ENCODE measurements at regions not wholly inside any gene's neighbourhood (a gene's known extent, or its start where the extent isn't known, plus 50 kb on each side); places are given as distances from the start of the nearest gene placed in this dataset.
"Not testable (repeated sequence)": the region's sequence is repeated elsewhere in the genome, so short reads cannot be mapped to it uniquely, and the experiment has no call there.

- Mint-ChIP-seq H3K36me3 (no peaks in the 10 kb centered on the region), H3K27me3 (no peaks in the 10 kb centered on the region), H3K27ac (no peak overlapping the region), H3K9me3 (peaks cover 3% of the 10 kb centered on the region), H3K4me1 (no peaks in the 10 kb centered on the region), H3K4me3 (no peak overlapping the region)
Measured at GRCh38 chr10:52577047-52577446, 195.5 kb downstream of the MBL2 start.

DNA sequence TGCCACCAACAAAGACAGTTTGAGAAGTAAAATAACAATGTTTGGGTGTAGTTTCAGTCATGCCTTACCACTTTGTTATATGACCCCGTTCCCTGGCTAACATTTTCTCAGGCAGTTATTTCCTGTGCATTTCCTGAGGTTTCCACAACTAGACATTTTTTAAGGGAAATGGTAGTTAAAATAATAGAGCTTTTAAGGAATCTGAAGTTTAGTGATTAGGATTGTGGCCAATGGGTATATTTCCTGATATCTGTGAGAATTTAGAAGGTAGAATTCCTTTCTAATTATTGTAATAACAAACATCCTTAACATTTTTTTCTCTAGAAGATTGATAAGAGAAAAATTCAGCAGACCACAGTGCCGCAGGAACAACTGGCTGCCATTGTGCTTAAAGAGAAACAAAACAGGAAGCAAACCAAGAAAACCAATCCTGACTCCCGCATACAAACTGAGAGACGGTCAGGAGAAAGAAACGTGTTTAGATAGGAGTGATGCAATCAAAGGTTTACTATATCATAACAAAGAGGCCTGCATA is 193.6 kb downstream of the MBL2 start:
- Mint-ChIP-seq H3K27me3 (no peaks in the 10 kb centered on the region), H3K4me3 (no peak overlapping the region), H3K9me3 (peaks cover 8% of the 10 kb centered on the region), H3K27ac (no peak overlapping the region), H3K4me1 (no peaks in the 10 kb centered on the region), H3K36me3 (no peaks in the 10 kb centered on the region)

- not testable (repeated sequence) for H3K4me1 Mint-ChIP-seq, H3K27ac Mint-ChIP-seq, H3K4me3 Mint-ChIP-seq, H3K27me3 Mint-ChIP-seq, H3K36me3 Mint-ChIP-seq
- peaks cover 17% of the 10 kb centered on the region for H3K9me3 Mint-ChIP-seq
Measured at GRCh38 chr10:52581636-52582035, 190.9 kb downstream of the MBL2 start.

GRCh38 chr10:52583336-52583735 is 189.2 kb downstream of the MBL2 start:
- Mint-ChIP-seq H3K4me1 (no peaks in the 10 kb centered on the region), H3K27ac (no peak overlapping the region), H3K9me3 (peaks cover 34% of the 10 kb centered on the region), H3K4me3 (no peak overlapping the region), H3K27me3 (no peaks in the 10 kb centered on the region), H3K36me3 (no peaks in the 10 kb centered on the region)

DNA sequence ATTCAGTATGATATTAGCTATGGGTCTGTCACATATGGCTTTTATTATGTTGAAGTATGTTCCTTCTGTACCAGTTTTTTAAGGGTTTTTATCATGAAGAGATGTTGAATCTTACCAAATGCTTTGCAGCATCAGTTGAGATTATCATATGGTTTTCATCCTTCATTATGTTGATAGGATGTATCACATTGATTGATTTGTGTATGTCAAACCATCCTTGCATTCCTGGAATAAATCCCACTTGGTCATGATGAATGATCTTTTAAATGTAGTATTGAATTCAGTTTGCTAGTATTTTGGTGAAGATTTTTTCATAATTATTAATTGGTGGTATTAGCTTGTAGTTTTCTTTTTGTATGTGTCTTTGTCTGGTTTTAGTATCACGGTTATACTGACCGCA is 185.9 kb downstream of the MBL2 start:
- Mint-ChIP-seq H3K36me3 (no peaks in the 10 kb centered on the region), H3K4me3 (no peak overlapping the region), H3K27ac (no peak overlapping the region), H3K4me1 (no peaks in the 10 kb centered on the region), H3K27me3 (no peaks in the 10 kb centered on the region), H3K9me3 (peaks cover 39% of the 10 kb centered on the region)

DNA sequence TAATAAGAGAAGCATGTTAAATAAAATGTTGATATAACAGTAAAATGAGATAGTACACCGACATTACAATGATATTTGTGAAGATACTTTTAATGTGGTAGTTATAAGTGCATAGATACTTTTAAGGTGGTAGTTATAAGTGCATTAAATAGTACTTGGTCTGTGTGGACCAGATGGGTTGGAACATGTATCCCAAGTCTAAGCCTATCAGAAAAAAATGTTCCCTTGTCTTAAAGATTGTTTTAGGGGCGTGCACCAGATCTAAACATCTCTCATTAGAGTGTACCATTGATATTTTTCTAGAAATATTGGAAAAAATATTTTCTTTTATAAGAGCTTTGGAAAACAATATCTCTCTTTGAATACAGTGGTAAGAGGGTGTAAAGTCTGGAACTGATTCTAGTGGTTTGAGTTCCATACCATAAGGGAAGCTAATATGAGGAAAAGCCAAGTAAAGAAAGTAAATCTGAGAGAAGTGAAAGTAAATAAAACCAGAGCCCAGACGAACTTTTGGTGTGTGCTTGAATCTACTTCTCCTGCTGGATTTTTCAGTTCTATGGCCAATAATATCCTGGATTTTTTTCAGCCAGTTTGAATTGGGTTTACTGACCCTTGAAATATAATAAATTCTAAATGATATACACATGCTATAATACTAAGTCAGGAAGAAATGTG is 175.3 kb downstream of the MBL2 start:
- Mint-ChIP-seq H3K9me3 (peaks cover 4% of the 10 kb centered on the region), H3K27me3 (no peaks in the 10 kb centered on the region), H3K4me3 (no peak overlapping the region), H3K36me3 (no peaks in the 10 kb centered on the region), H3K4me1 (no peaks in the 10 kb centered on the region), H3K27ac (no peak overlapping the region)

DNA sequence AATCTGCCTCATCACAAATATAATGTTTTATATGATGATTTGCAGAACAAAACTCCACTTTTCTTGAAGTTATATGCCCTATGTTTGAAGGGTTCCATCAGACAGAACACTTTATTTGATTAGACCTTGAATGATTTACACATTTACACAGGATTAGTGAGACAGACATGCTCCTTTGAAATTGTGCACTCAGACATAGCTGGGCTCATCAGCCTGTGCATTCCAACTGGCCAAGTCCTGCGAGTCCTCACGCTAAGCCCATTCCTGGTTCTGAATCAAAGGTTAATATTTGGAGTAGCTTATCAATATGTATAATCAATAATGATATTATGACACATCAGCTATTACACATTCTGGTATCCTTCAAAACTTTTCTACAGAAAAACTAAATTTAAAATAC is 173.6 kb downstream of the MBL2 start:
- no peaks in the 10 kb centered on the region for H3K27me3 Mint-ChIP-seq
- H3K27ac Mint-ChIP-seq, result no peak overlapping the region
- H3K9me3 Mint-ChIP-seq, result peaks cover 12% of the 10 kb centered on the region
- H3K4me3 Mint-ChIP-seq, result no peak overlapping the region
- no peaks in the 10 kb centered on the region for H3K4me1 Mint-ChIP-seq
- H3K36me3 Mint-ChIP-seq, result no peaks in the 10 kb centered on the region

GRCh38 chr10:52599551-52600200 is 172.9 kb downstream of the MBL2 start:
- H3K4me1 Mint-ChIP-seq, result no peaks in the 10 kb centered on the region
- H3K27me3 Mint-ChIP-seq, result no peaks in the 10 kb centered on the region
- no peak overlapping the region for H3K27ac Mint-ChIP-seq
- no peak overlapping the region for H3K4me3 Mint-ChIP-seq
- no peaks in the 10 kb centered on the region for H3K36me3 Mint-ChIP-seq
- H3K9me3 Mint-ChIP-seq, result peaks cover 12% of the 10 kb centered on the region

DNA sequence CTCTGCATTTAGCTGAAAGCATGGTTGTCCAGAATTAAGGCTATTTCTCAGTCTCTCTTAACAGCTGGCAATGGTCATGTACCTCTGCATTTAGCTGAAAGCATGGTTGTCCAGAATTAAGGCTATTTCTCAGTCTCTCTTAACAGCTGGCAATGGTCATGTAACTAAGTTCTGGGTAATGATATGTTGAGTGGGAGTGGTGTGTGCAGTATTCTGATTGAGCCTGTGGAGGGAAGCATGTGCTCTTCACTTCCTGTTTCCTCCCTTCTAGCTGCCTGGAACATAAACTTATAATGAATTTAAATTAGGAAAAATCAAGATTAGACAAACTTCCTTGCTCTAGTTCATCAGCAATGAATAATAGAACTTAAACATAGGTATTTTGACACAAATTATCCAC is 168.5 kb downstream of the MBL2 start:
- not testable (repeated sequence) for H3K36me3 Mint-ChIP-seq, H3K4me3 Mint-ChIP-seq, H3K27ac Mint-ChIP-seq, H3K27me3 Mint-ChIP-seq, H3K4me1 Mint-ChIP-seq
- peaks cover 12% of the 10 kb centered on the region for H3K9me3 Mint-ChIP-seq

GRCh38 chr10:52609071-52609470 is 163.5 kb downstream of the MBL2 start:
- Mint-ChIP-seq H3K4me3 (no peak overlapping the region), H3K27ac (no peak overlapping the region), H3K4me1 (no peaks in the 10 kb centered on the region), H3K9me3 (no peaks in the 10 kb centered on the region), H3K36me3 (no peaks in the 10 kb centered on the region), H3K27me3 (no peaks in the 10 kb centered on the region)

GRCh38 chr10:52609626-52610240 is 162.9 kb downstream of the MBL2 start:
- H3K4me1 Mint-ChIP-seq, result no peaks in the 10 kb centered on the region
- H3K27me3 Mint-ChIP-seq, result no peaks in the 10 kb centered on the region
- H3K27ac Mint-ChIP-seq, result no peak overlapping the region
- H3K36me3 Mint-ChIP-seq, result no peaks in the 10 kb centered on the region
- no peaks in the 10 kb centered on the region for H3K9me3 Mint-ChIP-seq
- H3K4me3 Mint-ChIP-seq, result no peak overlapping the region

- Mint-ChIP-seq H3K4me1 (no peaks in the 10 kb centered on the region), H3K4me3 (no peak overlapping the region), H3K27ac (no peak overlapping the region), H3K9me3 (no peaks in the 10 kb centered on the region), H3K27me3 (no peaks in the 10 kb centered on the region), H3K36me3 (no peaks in the 10 kb centered on the region)
Measured at GRCh38 chr10:52615331-52615730, 157.3 kb downstream of the MBL2 start.

DNA sequence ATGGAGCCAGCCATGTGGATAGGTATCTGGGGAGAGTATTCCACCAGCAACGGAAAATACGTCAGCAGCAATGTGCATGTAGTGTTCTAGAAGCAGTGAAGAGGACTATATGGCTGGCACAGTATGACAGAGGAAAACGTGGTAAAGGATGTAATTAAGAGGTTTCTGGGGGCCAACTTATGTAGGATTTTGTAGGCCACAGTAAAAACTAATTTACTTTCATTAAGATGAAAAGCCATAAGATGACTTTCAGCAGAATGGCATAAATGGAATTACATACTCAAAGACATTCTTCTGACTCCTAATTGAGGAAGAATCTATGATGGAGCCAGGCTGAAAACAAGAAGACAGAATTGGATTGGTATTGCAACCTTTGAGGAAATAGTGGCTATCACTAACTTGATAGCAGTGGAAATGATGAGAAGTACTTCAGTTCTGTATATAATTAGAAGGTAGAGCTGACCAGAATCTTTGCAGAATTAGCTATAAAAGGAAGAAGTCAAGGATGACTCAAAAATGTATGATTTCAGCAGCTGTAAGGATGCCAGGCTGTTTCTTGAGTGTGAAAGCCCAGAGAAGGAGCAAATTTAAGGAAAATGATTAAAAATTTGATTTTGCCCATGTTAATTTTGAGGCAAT is 156.7 kb downstream of the MBL2 start:
- no peaks in the 10 kb centered on the region for H3K4me1 Mint-ChIP-seq

GRCh38 chr10:52616395-52616764 is 156.2 kb downstream of the MBL2 start:
- no peak overlapping the region for H3K27ac Mint-ChIP-seq
- H3K27me3 Mint-ChIP-seq, result no peaks in the 10 kb centered on the region
- H3K36me3 Mint-ChIP-seq, result no peaks in the 10 kb centered on the region
- no peak overlapping the region for H3K4me3 Mint-ChIP-seq
- H3K4me1 Mint-ChIP-seq, result no peaks in the 10 kb centered on the region
- H3K9me3 Mint-ChIP-seq, result no peaks in the 10 kb centered on the region

More for the DNA sequence above, 156.7 kb downstream of the MBL2 start:
- Mint-ChIP-seq H3K27ac (no peak overlapping the region), H3K27me3 (no peaks in the 10 kb centered on the region), H3K4me3 (no peak overlapping the region), H3K9me3 (no peaks in the 10 kb centered on the region), H3K36me3 (no peaks in the 10 kb centered on the region)

DNA sequence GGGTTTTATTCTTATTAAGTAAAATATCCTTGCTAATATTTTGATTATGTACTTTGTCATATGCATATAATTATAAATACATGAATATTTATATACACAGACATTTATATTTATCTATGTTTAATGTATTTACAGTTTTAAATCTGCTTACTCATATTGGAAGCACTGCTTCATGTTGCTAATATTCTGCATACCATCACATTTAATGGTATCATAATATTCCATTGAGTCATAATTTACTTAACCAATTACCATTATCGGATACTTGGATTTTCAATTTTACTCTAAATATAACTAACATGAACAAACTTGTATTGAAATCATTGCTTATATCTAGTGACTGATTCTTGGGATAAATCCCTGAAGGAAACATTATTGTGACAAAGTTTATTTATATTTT is 155.2 kb downstream of the MBL2 start:
- Mint-ChIP-seq H3K9me3 (no peaks in the 10 kb centered on the region), H3K36me3 (no peaks in the 10 kb centered on the region), H3K4me3 (no peak overlapping the region), H3K27me3 (no peaks in the 10 kb centered on the region), H3K4me1 (no peaks in the 10 kb centered on the region), H3K27ac (no peak overlapping the region)

DNA sequence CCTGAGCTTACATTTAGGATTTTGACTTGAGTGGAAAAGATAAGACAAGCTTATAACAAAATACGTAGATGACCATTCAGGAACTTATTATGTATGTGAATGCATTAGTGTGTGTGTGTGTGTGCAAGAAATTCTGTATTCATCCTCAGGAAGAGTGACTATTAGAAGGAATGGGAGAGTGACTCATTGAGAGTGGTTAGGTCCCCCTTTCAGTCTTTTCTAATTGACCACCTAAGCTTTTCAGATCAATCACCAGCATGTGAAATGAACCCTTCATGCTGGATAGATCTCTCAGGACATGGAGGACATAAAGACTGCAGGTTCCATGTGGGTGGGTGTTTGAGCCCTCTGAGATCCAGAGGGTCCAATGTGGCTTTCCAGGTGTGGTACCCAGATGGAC is 153.5 kb downstream of the MBL2 start:
- H3K4me3 Mint-ChIP-seq, result no peak overlapping the region
- H3K36me3 Mint-ChIP-seq, result no peaks in the 10 kb centered on the region
- no peaks in the 10 kb centered on the region for H3K27me3 Mint-ChIP-seq
- no peak overlapping the region for H3K27ac Mint-ChIP-seq
- no peaks in the 10 kb centered on the region for H3K4me1 Mint-ChIP-seq
- H3K9me3 Mint-ChIP-seq, result no peaks in the 10 kb centered on the region
